ENCODE measurements at regions not wholly inside any gene's neighbourhood (a gene's known extent, or its start where the extent isn't known, plus 50 kb on each side); places are given as distances from the start of the nearest gene placed in this dataset.
"Not testable (repeated sequence)": the region's sequence is repeated elsewhere in the genome, so short reads cannot be mapped to it uniquely, and the experiment has no call there.

DNA sequence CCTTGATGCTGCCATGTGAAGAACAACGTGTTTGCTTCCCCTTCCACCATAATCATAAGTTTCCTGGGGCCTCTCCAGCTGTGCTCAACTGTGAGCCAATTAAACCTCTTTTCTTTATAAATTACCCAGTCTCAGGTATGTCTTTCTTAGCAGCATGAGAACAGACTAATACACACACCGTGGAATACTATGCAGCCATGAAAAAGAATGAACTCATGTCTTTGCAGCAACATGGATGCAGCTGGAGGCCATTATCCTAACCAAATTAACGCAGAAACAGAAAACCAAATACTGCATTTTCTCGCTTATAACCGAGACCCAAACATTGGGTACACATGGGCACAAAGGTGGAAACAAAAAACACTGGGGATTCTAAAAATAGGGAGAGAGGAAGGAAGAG, 286.7 kb upstream of the MINDY3 start:
- intact Hi-C loops (cut with micrococcal nuclease) = no loop called here
- ChIA-PET CTCF (no interaction called here), POLR2A (no interaction called here)
- peaks cover 0 to 17% (median 11%) of the 10 kb centered on the region in 5 donors for H3K27me3 Mint-ChIP-seq
- no peak overlapping the region for H3K4me3 Mint-ChIP-seq
- ATAC-seq = no peak
- no peaks in the 10 kb centered on the region for H3K27me3 ChIP-seq (ENCODE audit: control insufficient read depth in 2 of 2, insufficient read depth in 2 of 2, low read length in 2 of 2)
- no peaks in the 10 kb centered on the region for H3K4me1 ChIP-seq (ENCODE audit: control insufficient read depth in 2 of 2, insufficient read depth in 2 of 2, low read length in 2 of 2)
- no peak for DNase-seq
- H3K36me3 Mint-ChIP-seq = peaks cover 0 to 3% (median 0%) of the 10 kb centered on the region in 5 donors
- no peaks in the 10 kb centered on the region for H3K4me1 Mint-ChIP-seq
- peaks cover 0 to 29% (median 8%) of the 10 kb centered on the region in 11 donors for H3K9me3 Mint-ChIP-seq
- no peaks in the 10 kb centered on the region for H3K9me3 ChIP-seq (ENCODE audit: control insufficient read depth in 2 of 3, low read length in 3 of 3)
- H3K27ac ChIP-seq (ENCODE audit: low read depth, low read length) = no peak overlapping the region
- no peak overlapping the region for H3K27ac Mint-ChIP-seq
- no peaks in the 10 kb centered on the region for H3K36me3 ChIP-seq (ENCODE audit: control insufficient read depth in 2 of 3, insufficient read depth in 3 of 3, low read length in 3 of 3)
- no peak overlapping the region for H3K4me3 ChIP-seq (ENCODE audit: low read length)

DNA sequence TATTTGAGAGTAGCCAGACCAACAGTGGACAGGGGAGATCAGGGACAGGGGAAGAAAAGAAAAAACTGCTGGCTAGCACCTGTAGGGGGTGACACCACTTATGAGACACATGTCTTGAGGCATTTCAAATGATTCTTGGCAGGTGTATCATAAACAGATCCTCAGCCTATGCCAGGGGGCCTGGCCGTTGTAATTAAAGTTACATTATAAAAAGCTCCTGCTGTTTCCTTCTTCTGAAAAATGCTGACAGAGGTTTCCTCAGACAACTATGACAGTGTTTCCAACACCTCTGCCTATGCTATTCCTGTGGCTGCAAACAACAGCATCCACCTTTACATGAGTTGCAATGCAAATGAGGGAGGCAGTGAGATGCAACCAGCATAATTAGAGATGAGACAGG, 281.0 kb upstream of the PTER start:
- H3K4me1 ChIP-seq (ENCODE audit: control insufficient read depth in 2 of 2, insufficient read depth in 2 of 2, low read length in 2 of 2) = no peaks in the 10 kb centered on the region
- Mint-ChIP-seq H3K4me1 (no peaks in the 10 kb centered on the region), H3K27ac (no peak overlapping the region), H3K4me3 (no peak overlapping the region), H3K36me3 (no peaks in the 10 kb centered on the region), H3K9me3 (peaks cover 0 to 8% (median 3%) of the 10 kb centered on the region in 11 donors), H3K27me3 (no peaks in the 10 kb centered on the region)
- no peak overlapping the region for H3K27ac ChIP-seq (ENCODE audit: low read depth, low read length)
- intact Hi-C loops (cut with micrococcal nuclease) = no loop called here
- ChIA-PET POLR2A (no interaction called here), CTCF (no interaction called here)
- DNase-seq (no peak), ATAC-seq (no peak)
- H3K4me3 ChIP-seq (ENCODE audit: low read length) = no peak overlapping the region
- no peaks in the 10 kb centered on the region for H3K36me3 ChIP-seq (ENCODE audit: control insufficient read depth in 2 of 3, insufficient read depth in 3 of 3, low read length in 3 of 3)
- no peaks in the 10 kb centered on the region for H3K9me3 ChIP-seq (ENCODE audit: control insufficient read depth in 2 of 3, low read length in 3 of 3)
- no peaks in the 10 kb centered on the region for H3K27me3 ChIP-seq (ENCODE audit: control insufficient read depth in 2 of 2, insufficient read depth in 2 of 2, low read length in 2 of 2)

DNA sequence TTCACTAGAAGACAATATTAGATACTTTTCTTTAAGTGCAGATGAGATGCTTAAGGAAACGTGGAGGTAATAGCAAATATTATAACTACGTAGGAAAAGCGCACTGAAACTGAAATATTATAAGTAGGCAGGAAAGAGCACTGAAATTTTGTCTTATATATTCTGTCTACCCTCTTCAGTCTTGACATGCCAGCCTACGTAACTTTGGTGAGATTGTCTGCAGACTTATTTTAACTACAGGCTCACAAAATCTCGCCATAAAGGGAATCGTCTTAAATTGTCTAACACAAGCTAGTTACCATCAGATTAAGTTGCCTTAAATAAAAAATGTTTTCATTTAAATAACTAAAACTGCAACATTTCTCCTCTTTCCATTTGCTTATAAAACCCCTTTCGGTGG, 280.1 kb upstream of the PTER start:
- no peaks in the 10 kb centered on the region for H3K4me1 Mint-ChIP-seq

DNA sequence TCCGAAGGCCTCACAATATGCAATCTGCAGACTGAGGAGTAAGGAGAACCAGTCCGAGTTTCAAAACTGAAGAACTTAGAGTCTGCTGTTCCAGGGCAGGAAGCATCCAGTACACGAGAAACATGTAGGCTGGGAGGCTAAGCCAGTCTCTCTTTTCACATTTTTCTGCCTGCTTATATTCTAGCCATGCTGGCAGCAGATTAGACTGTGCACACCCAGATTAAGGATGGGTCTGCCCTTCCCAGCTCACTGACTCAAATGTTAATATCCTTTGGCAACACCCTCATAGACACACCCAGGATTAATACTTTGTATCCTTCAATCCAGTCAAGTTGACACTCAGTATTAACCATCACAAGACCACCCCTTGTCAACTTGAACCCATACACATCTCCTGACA, 271.7 kb upstream of the PTER start:
- CTCF ChIA-PET = interaction anchor here (0.7 kb wide), 1 partner anchor 40 kb away, joined by 5 read pairs; no protein-coding TSS in a partner anchor
- H3K9me3 ChIP-seq (ENCODE audit: control insufficient read depth in 2 of 3, low read length in 3 of 3); H3K36me3 ChIP-seq (ENCODE audit: control insufficient read depth in 2 of 3, insufficient read depth in 3 of 3, low read length in 3 of 3); H3K27me3 Mint-ChIP-seq; H3K4me1 Mint-ChIP-seq; H3K27me3 ChIP-seq (ENCODE audit: control insufficient read depth in 2 of 2, insufficient read depth in 2 of 2, low read length in 2 of 2); H3K4me3 ChIP-seq (ENCODE audit: low read length); H3K27ac Mint-ChIP-seq; DNase-seq; ATAC-seq; intact Hi-C loops (cut with micrococcal nuclease); H3K4me3 Mint-ChIP-seq; POLR2A ChIA-PET; H3K4me1 ChIP-seq (ENCODE audit: control insufficient read depth in 2 of 2, insufficient read depth in 2 of 2, low read length in 2 of 2); H3K27ac ChIP-seq (ENCODE audit: low read depth, low read length): not testable (repeated sequence)
- Mint-ChIP-seq H3K36me3 (peaks cover 0 to 11% (median 0%) of the 10 kb centered on the region in 5 donors), H3K9me3 (peaks cover 10 to 43% (median 21%) of the 10 kb centered on the region in 11 donors)

More for the DNA sequence above, 280.1 kb upstream of the PTER start:
- Histone ChIP-seq H3K27me3 (ENCODE audit: control insufficient read depth in 2 of 2, insufficient read depth in 2 of 2, low read length in 2 of 2) (no peaks in the 10 kb centered on the region), H3K9me3 (ENCODE audit: control insufficient read depth in 2 of 3, low read length in 3 of 3) (no peaks in the 10 kb centered on the region), H3K4me3 (ENCODE audit: low read length) (no peak overlapping the region), H3K27ac (ENCODE audit: low read depth, low read length) (no peak overlapping the region), H3K36me3 (ENCODE audit: control insufficient read depth in 2 of 3, insufficient read depth in 3 of 3, low read length in 3 of 3) (no peaks in the 10 kb centered on the region), H3K4me1 (ENCODE audit: control insufficient read depth in 2 of 2, insufficient read depth in 2 of 2, low read length in 2 of 2) (no peaks in the 10 kb centered on the region)
- Mint-ChIP-seq H3K27ac (no peak overlapping the region), H3K4me3 (no peak overlapping the region), H3K36me3 (no peaks in the 10 kb centered on the region), H3K27me3 (no peaks in the 10 kb centered on the region), H3K9me3 (peaks cover 0 to 4% (median 0%) of the 10 kb centered on the region in 11 donors)
- ChIA-PET POLR2A (no interaction called here), CTCF (no interaction called here)
- DNase-seq (no peak), ATAC-seq (no peak)
- intact Hi-C loops (cut with micrococcal nuclease) = no loop called here

DNA sequence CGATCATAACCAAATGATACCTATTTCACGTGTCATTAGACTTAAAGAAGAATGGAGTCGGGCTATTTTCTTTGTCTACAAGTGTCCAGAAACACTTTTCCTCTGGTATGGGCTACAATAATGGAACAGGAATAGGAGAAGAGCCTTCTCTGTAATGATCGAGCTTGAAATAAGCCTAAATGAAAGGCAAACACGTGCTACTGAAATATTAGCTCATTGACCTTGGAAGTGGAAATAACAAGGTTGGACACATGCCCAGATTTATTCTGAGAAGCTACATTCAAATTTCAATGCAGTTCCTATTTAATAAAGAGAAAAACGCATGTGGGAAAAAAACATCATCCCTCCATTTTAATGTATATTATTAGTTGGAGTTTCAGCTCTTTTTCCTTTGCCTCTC, 254.7 kb upstream of the PTER start:
- DNase-seq = no peak
- H3K27me3 Mint-ChIP-seq = peaks cover 0 to 11% (median 3%) of the 10 kb centered on the region in 5 donors
- no peak for ATAC-seq
- H3K9me3 ChIP-seq (ENCODE audit: control insufficient read depth in 2 of 3, low read length in 3 of 3) = no peaks in the 10 kb centered on the region
- peaks cover 0 to 3% (median 0%) of the 10 kb centered on the region in 11 donors for H3K9me3 Mint-ChIP-seq
- CTCF ChIA-PET = no interaction called here
- no peak overlapping the region for H3K27ac ChIP-seq (ENCODE audit: low read depth, low read length)
- no peak overlapping the region for H3K4me3 Mint-ChIP-seq
- H3K27ac Mint-ChIP-seq = no peak overlapping the region
- H3K4me3 ChIP-seq (ENCODE audit: low read length) = no peak overlapping the region
- no peaks in the 10 kb centered on the region for H3K27me3 ChIP-seq (ENCODE audit: control insufficient read depth in 2 of 2, insufficient read depth in 2 of 2, low read length in 2 of 2)
- POLR2A ChIA-PET = no interaction called here
- H3K4me1 ChIP-seq (ENCODE audit: control insufficient read depth in 2 of 2, insufficient read depth in 2 of 2, low read length in 2 of 2) = no peaks in the 10 kb centered on the region
- H3K4me1 Mint-ChIP-seq = no peaks in the 10 kb centered on the region
- no peaks in the 10 kb centered on the region for H3K36me3 Mint-ChIP-seq
- intact Hi-C loops (cut with micrococcal nuclease) = no loop called here
- H3K36me3 ChIP-seq (ENCODE audit: control insufficient read depth in 2 of 3, insufficient read depth in 3 of 3, low read length in 3 of 3) = no peaks in the 10 kb centered on the region

DNA sequence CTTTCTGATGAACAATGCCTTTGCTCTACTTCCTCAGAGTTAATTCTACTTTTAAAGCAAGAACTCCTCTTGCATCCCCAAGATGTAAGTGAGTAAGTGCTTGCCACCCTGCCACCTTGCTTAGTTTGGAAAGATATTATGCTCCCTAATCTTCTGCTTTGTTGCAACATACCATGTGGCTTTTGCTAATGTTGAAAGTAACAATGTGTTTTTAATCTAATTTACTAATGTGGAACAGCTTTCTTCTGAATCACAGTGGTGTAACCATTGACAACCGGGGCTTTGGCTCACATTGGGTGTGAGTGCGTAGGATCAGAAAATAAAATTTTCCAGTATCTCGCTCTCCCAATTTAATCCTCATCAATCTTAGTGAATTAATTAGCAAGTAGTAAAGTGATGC, 254.1 kb upstream of the PTER start:
- intact Hi-C loops (cut with micrococcal nuclease) = no loop called here
- ChIA-PET CTCF (no interaction called here), POLR2A (no interaction called here)
- ATAC-seq (no peak), DNase-seq (no peak)
- Histone ChIP-seq H3K4me3 (ENCODE audit: low read length) (no peak overlapping the region), H3K4me1 (ENCODE audit: control insufficient read depth in 2 of 2, insufficient read depth in 2 of 2, low read length in 2 of 2) (no peaks in the 10 kb centered on the region), H3K9me3 (ENCODE audit: control insufficient read depth in 2 of 3, low read length in 3 of 3) (no peaks in the 10 kb centered on the region), H3K27ac (ENCODE audit: low read depth, low read length) (no peak overlapping the region), H3K27me3 (ENCODE audit: control insufficient read depth in 2 of 2, insufficient read depth in 2 of 2, low read length in 2 of 2) (no peaks in the 10 kb centered on the region), H3K36me3 (ENCODE audit: control insufficient read depth in 2 of 3, insufficient read depth in 3 of 3, low read length in 3 of 3) (no peaks in the 10 kb centered on the region)
- peaks cover 0 to 3% (median 0%) of the 10 kb centered on the region in 11 donors for H3K9me3 Mint-ChIP-seq
- peaks cover 0 to 11% (median 3%) of the 10 kb centered on the region in 5 donors for H3K27me3 Mint-ChIP-seq
- no peaks in the 10 kb centered on the region for H3K36me3 Mint-ChIP-seq
- H3K4me3 Mint-ChIP-seq = no peak overlapping the region
- no peak overlapping the region for H3K27ac Mint-ChIP-seq
- no peaks in the 10 kb centered on the region for H3K4me1 Mint-ChIP-seq

DNA sequence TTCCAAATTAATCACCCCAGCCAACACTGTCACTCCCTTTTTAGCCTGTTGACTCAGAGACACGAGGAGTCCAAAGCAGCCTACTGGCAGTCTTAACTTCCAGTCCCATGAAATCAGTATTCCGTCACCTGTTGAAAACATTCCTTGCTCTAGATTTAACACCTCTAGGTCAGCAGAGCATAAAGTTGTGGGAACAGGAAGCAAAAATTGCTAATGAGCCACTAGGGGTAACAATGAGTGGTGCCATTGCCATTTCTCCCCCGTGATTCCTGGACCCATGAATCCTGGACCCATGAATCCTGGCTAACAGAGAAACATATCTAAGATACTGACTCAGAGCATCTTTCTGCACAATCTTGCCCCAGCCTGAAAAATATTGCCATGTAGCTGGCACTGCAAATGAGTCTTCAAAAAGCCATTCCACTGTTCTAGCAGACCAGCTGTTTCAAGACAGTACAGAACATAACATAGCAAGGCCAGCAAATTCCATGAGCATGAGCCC, 252.7 kb upstream of the PTER start:
- peaks cover 0 to 11% (median 3%) of the 10 kb centered on the region in 5 donors for H3K27me3 Mint-ChIP-seq
- no peak overlapping the region for H3K4me3 Mint-ChIP-seq
- Histone ChIP-seq H3K4me3 (ENCODE audit: low read length) (no peak overlapping the region), H3K9me3 (ENCODE audit: control insufficient read depth in 2 of 3, low read length in 3 of 3) (no peaks in the 10 kb centered on the region), H3K27ac (ENCODE audit: low read depth, low read length) (no peak overlapping the region), H3K27me3 (ENCODE audit: control insufficient read depth in 2 of 2, insufficient read depth in 2 of 2, low read length in 2 of 2) (no peaks in the 10 kb centered on the region), H3K4me1 (ENCODE audit: control insufficient read depth in 2 of 2, insufficient read depth in 2 of 2, low read length in 2 of 2) (no peaks in the 10 kb centered on the region), H3K36me3 (ENCODE audit: control insufficient read depth in 2 of 3, insufficient read depth in 3 of 3, low read length in 3 of 3) (no peaks in the 10 kb centered on the region)
- POLR2A ChIA-PET = no interaction called here
- no peaks in the 10 kb centered on the region for H3K4me1 Mint-ChIP-seq
- ATAC-seq (no peak), DNase-seq (no peak)
- H3K27ac Mint-ChIP-seq = no peak overlapping the region
- H3K36me3 Mint-ChIP-seq = no peaks in the 10 kb centered on the region
- CTCF ChIA-PET = no interaction called here
- intact Hi-C loops (cut with micrococcal nuclease) = no loop called here
- peaks cover 0 to 3% (median 0%) of the 10 kb centered on the region in 11 donors for H3K9me3 Mint-ChIP-seq

Data from naive thymus-derived CD4-positive, alpha-beta T cell (primary cell).